ENCODE measurements at regions not wholly inside any gene's neighbourhood (a gene's known extent, or its start where the extent isn't known, plus 50 kb on each side); places are given as distances from the start of the nearest gene placed in this dataset.

DNA sequence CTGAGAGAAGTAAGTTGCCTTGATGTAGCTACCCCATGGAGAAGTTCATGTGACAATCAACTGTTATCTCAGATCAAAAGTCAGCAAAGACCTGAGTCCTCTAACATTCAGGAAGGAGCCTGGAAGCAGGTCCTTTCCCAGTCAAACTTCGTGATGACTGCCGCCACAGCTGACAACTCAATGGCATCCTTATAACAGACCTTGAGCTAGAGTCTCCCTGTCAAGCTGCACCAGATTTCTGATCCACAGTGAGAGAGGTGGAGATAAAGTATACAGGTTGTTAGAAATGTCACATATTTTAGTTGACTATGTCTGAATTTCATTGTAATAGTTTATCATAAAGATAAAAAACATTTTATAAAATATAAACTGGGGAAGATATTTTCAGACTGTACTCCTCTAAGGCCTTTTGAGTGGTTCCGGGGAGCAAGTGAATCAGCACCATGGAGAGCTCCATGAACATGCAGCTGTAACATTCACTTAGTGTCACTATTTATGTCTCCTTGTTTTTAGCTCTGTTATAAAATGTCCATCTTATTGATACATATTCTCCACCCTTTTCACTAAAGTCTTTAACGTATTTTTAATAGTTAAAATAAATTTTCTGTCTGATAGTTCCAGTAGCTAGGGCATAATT, 1653.5 kb upstream of the AGA start:
- Histone ChIP-seq H3K4me1 (ENCODE audit: control insufficient read depth, low read depth, low read length) (no peaks in the 10 kb centered on the region), H3K4ac (ENCODE audit: low read depth, low read length) (no peak overlapping the region), H2BK5ac (ENCODE audit: low read length) (no peak overlapping the region), H3K79me2 (ENCODE audit: control insufficient read depth, insufficient read depth, low read length) (no peaks in the 10 kb centered on the region), H3K4me3 (ENCODE audit: low read length) (no peak overlapping the region), H3K56ac (ENCODE audit: low read length) (no peak overlapping the region), H4K5ac (ENCODE audit: low read length) (no peak overlapping the region), H3K79me1 (ENCODE audit: low read length) (no peaks in the 10 kb centered on the region), H2AK5ac (ENCODE audit: low read length) (no peak overlapping the region), H3K4me2 (ENCODE audit: low read length) (no peak overlapping the region), H3K18ac (ENCODE audit: low read length) (no peak overlapping the region), H2BK15ac (replicated peaks; ENCODE audit: low read depth) (no peak overlapping the region), H2BK120ac (ENCODE audit: low read depth, low read length) (no peak overlapping the region), H3K36me3 (ENCODE audit: control insufficient read depth, insufficient read depth, low read length) (no peaks in the 10 kb centered on the region), H3K27ac (ENCODE audit: low read depth, low read length) (no peak overlapping the region), H3K23ac (ENCODE audit: low read length) (no peak overlapping the region), H3K27me3 (ENCODE audit: insufficient read depth, low read length, poor library complexity) (no peaks in the 10 kb centered on the region), H4K8ac (ENCODE audit: low read depth, low read length) (no peak overlapping the region), H3K9ac (ENCODE audit: low read length) (no peak overlapping the region)
- no CpG with 5 or more reads among the region's 4 CpGs for WGBS (ENCODE audit: extremely low coverage, insufficient coverage, low lambda C conversion rate)
- peak; percentile 61 for DNase-seq

DNA sequence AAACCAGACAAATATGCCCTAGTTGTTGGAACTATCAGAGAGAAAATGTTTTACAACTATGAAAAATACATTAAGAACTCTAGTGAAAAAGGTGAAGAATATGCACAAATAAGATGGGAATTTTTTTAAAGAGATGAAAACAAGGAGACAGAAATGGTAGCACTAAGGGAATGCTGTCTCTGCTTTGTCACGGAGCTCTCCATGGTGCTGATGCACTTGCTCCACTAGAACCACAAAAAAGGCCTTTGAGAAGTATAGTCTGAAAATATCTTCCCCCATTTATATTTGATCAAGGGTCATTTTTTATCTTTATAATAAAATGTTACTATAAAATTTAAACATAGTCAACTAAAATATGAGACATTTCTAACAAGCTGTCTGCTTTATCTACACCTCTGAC, 1655.5 kb upstream of the AGA start:
- Histone ChIP-seq H2BK120ac (ENCODE audit: low read depth, low read length) (no peak overlapping the region), H3K4me3 (ENCODE audit: low read length) (no peak overlapping the region), H3K4me1 (ENCODE audit: control insufficient read depth, low read depth, low read length) (no peaks in the 10 kb centered on the region), H2BK15ac (replicated peaks; ENCODE audit: low read depth) (no peak overlapping the region), H3K4me2 (ENCODE audit: low read length) (no peak overlapping the region), H3K27me3 (ENCODE audit: insufficient read depth, low read length, poor library complexity) (no peaks in the 10 kb centered on the region), H3K18ac (ENCODE audit: low read length) (no peak overlapping the region), H3K56ac (ENCODE audit: low read length) (no peak overlapping the region), H3K9ac (ENCODE audit: low read length) (no peak overlapping the region), H3K79me1 (ENCODE audit: low read length) (no peaks in the 10 kb centered on the region), H3K36me3 (ENCODE audit: control insufficient read depth, insufficient read depth, low read length) (no peaks in the 10 kb centered on the region), H2AK5ac (ENCODE audit: low read length) (no peak overlapping the region), H4K5ac (ENCODE audit: low read length) (no peak overlapping the region), H3K4ac (ENCODE audit: low read depth, low read length) (no peak overlapping the region), H2BK5ac (ENCODE audit: low read length) (no peak overlapping the region), H4K8ac (ENCODE audit: low read depth, low read length) (no peak overlapping the region), H3K23ac (ENCODE audit: low read length) (no peak overlapping the region), H3K79me2 (ENCODE audit: control insufficient read depth, insufficient read depth, low read length) (no peaks in the 10 kb centered on the region), H3K27ac (ENCODE audit: low read depth, low read length) (no peak overlapping the region)
- peak; percentile 47 for DNase-seq
- WGBS (ENCODE audit: extremely low coverage, insufficient coverage, low lambda C conversion rate) = no CpG with 5 or more reads among the region's 1 CpG

DNA sequence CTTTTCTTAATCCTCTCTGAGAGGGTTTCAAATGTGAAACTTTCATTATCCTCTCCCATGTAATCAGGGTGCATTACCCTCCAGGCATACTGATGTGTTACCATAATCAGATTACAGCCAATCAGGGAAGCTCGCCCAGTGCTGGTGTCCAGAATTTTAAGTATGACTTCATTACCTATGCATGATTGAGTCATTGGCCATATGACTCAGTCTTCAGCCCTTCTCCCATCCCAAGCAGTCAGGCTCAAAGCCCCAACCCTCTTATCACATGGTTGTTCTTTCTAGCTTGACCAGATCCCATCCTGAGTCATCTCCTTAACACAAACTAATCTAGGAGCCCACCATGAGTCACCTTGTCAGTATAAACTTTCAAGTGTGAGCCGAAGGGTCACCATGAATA, 1668.1 kb upstream of the AGA start:
- no peak overlapping the region for H2BK120ac ChIP-seq (ENCODE audit: low read depth, low read length)
- no peak overlapping the region for H3K18ac ChIP-seq (ENCODE audit: low read length)
- H3K79me1 ChIP-seq (ENCODE audit: low read length) = no peaks in the 10 kb centered on the region
- no peak overlapping the region for H3K27ac ChIP-seq (ENCODE audit: low read depth, low read length)
- no peak overlapping the region for H2BK15ac ChIP-seq (replicated peaks; ENCODE audit: low read depth)
- no peak overlapping the region for H3K4me2 ChIP-seq (ENCODE audit: low read length)
- H2BK5ac ChIP-seq (ENCODE audit: low read length) = no peak overlapping the region
- no peak overlapping the region for H4K5ac ChIP-seq (ENCODE audit: low read length)
- no peak overlapping the region for H3K56ac ChIP-seq (ENCODE audit: low read length)
- no peak overlapping the region for H3K4ac ChIP-seq (ENCODE audit: low read depth, low read length)
- H3K4me3 ChIP-seq (ENCODE audit: low read length) = no peak overlapping the region
- no peaks in the 10 kb centered on the region for H3K79me2 ChIP-seq (ENCODE audit: control insufficient read depth, insufficient read depth, low read length)
- H3K23ac ChIP-seq (ENCODE audit: low read length) = no peak overlapping the region
- no peak overlapping the region for H4K8ac ChIP-seq (ENCODE audit: low read depth, low read length)
- no peaks in the 10 kb centered on the region for H3K36me3 ChIP-seq (ENCODE audit: control insufficient read depth, insufficient read depth, low read length)
- WGBS (ENCODE audit: extremely low coverage, insufficient coverage, low lambda C conversion rate) = no CpG with 5 or more reads among the region's 2 CpGs
- H2AK5ac ChIP-seq (ENCODE audit: low read length) = no peak overlapping the region
- no peak overlapping the region for H3K9ac ChIP-seq (ENCODE audit: low read length)
- H3K27me3 ChIP-seq (ENCODE audit: insufficient read depth, low read length, poor library complexity) = no peaks in the 10 kb centered on the region
- peak; percentile 76 for DNase-seq
- no peaks in the 10 kb centered on the region for H3K4me1 ChIP-seq (ENCODE audit: control insufficient read depth, low read depth, low read length)

DNA sequence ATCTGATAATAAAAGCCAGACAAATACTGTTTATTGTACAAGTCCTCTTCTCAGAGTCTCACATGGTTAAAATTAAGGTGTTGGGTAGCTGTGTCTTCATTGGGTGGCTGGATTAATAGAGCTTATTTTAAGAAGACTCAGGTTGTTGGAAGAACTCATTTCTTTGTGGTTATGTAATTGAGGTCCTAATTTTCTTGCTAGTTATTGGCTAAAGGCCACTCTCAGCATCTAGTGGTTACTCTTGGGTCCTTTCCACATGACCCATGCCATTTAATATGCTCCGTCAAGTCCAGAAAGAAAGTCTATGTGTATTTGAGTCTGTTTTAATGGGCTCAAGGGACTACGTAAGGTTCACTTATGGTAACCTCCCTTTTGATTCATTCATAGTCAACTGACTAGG, 1668.6 kb upstream of the AGA start:
- no peak overlapping the region for H2AK5ac ChIP-seq (ENCODE audit: low read length)
- no peak overlapping the region for H3K23ac ChIP-seq (ENCODE audit: low read length)
- no peak overlapping the region for H3K9ac ChIP-seq (ENCODE audit: low read length)
- no peak overlapping the region for H3K18ac ChIP-seq (ENCODE audit: low read length)
- no CpG with 5 or more reads among the region's 2 CpGs for WGBS (ENCODE audit: extremely low coverage, insufficient coverage, low lambda C conversion rate)
- DNase-seq = no peak
- no peaks in the 10 kb centered on the region for H3K36me3 ChIP-seq (ENCODE audit: control insufficient read depth, insufficient read depth, low read length)
- peaks cover under 1% of the 10 kb centered on the region for H3K4me1 ChIP-seq (ENCODE audit: control insufficient read depth, low read depth, low read length)
- no peak overlapping the region for H4K5ac ChIP-seq (ENCODE audit: low read length)
- no peak overlapping the region for H4K8ac ChIP-seq (ENCODE audit: low read depth, low read length)
- no peaks in the 10 kb centered on the region for H3K27me3 ChIP-seq (ENCODE audit: insufficient read depth, low read length, poor library complexity)
- no peak overlapping the region for H3K56ac ChIP-seq (ENCODE audit: low read length)
- H3K27ac ChIP-seq (ENCODE audit: low read depth, low read length) = no peak overlapping the region
- H2BK15ac ChIP-seq (replicated peaks; ENCODE audit: low read depth) = no peak overlapping the region
- H2BK5ac ChIP-seq (ENCODE audit: low read length) = no peak overlapping the region
- H3K4ac ChIP-seq (ENCODE audit: low read depth, low read length) = no peak overlapping the region
- H3K79me1 ChIP-seq (ENCODE audit: low read length) = no peaks in the 10 kb centered on the region
- H3K4me2 ChIP-seq (ENCODE audit: low read length) = no peak overlapping the region
- H3K79me2 ChIP-seq (ENCODE audit: control insufficient read depth, insufficient read depth, low read length) = no peaks in the 10 kb centered on the region
- H3K4me3 ChIP-seq (ENCODE audit: low read length) = no peak overlapping the region
- H2BK120ac ChIP-seq (ENCODE audit: low read depth, low read length) = no peak overlapping the region

DNA sequence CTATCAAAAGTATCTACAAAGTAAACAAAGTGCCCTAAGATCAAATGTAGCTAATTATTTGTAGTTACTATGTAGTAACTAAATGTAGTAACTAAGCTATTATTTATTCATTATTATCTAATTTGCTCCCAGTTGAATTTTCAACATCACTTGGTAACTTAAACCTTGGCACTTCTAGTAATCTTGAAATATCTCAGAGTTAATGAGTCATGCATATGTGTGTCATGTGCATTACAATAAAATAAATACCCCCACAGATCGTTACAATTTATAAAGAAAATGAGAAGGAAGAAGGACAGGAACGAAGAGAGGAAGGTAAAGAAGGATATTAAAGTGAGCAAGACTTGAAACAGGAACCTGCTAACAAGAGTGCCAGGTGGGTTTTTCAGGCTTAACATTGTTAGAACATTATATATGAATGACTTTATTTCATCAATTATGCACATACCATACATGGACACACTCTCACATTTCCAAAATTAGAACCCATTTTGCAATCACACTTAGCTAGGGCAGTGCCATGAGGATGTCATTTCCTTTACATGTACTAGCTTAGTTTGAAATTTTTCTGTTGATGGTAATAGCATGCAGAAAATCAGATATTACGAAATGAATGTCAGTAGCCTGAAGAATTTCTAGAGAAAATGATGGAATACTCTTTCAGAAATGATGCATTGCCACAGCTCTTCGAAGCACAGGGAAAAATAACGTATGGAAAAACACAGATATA, 1670.4 kb upstream of the AGA start:
- H3K18ac ChIP-seq (ENCODE audit: low read length) = no peak overlapping the region
- no peak for DNase-seq
- WGBS (ENCODE audit: extremely low coverage, insufficient coverage, low lambda C conversion rate) = no CpG with 5 or more reads among the region's 5 CpGs

More for the DNA sequence above, 1670.4 kb upstream of the AGA start:
- no peak overlapping the region for H3K23ac ChIP-seq (ENCODE audit: low read length)
- H3K4me3 ChIP-seq (ENCODE audit: low read length) = no peak overlapping the region
- H2BK5ac ChIP-seq (ENCODE audit: low read length) = no peak overlapping the region
- no peak overlapping the region for H3K56ac ChIP-seq (ENCODE audit: low read length)
- peaks cover 1% of the 10 kb centered on the region for H3K4me1 ChIP-seq (ENCODE audit: control insufficient read depth, low read depth, low read length)
- H3K9ac ChIP-seq (ENCODE audit: low read length) = no peak overlapping the region
- H3K27me3 ChIP-seq (ENCODE audit: insufficient read depth, low read length, poor library complexity) = no peaks in the 10 kb centered on the region
- H3K4me2 ChIP-seq (ENCODE audit: low read length) = no peak overlapping the region
- H3K27ac ChIP-seq (ENCODE audit: low read depth, low read length) = no peak overlapping the region
- H3K4ac ChIP-seq (ENCODE audit: low read depth, low read length) = no peak overlapping the region
- no peaks in the 10 kb centered on the region for H3K36me3 ChIP-seq (ENCODE audit: control insufficient read depth, insufficient read depth, low read length)
- H3K79me2 ChIP-seq (ENCODE audit: control insufficient read depth, insufficient read depth, low read length) = no peaks in the 10 kb centered on the region
- H4K5ac ChIP-seq (ENCODE audit: low read length) = no peak overlapping the region
- no peak overlapping the region for H2BK120ac ChIP-seq (ENCODE audit: low read depth, low read length)
- no peaks in the 10 kb centered on the region for H3K79me1 ChIP-seq (ENCODE audit: low read length)
- H2BK15ac ChIP-seq (replicated peaks; ENCODE audit: low read depth) = no peak overlapping the region
- H4K8ac ChIP-seq (ENCODE audit: low read depth, low read length) = no peak overlapping the region
- H2AK5ac ChIP-seq (ENCODE audit: low read length) = no peak overlapping the region

Measured in mesendoderm (in vitro differentiated cells).